ENCODE measurements at regions not wholly inside any gene's neighbourhood (a gene's known extent, or its start where the extent isn't known, plus 50 kb on each side); places are given as distances from the start of the nearest gene placed in this dataset.
A peak's percentile ranks its signal among the peaks of the same experiment; 100 is the strongest.
"Not testable (repeated sequence)": the region's sequence is repeated elsewhere in the genome, so short reads cannot be mapped to it uniquely, and the experiment has no call there.

GRCh38 chr2:138324068-138324771 lies 177.3 kb upstream of the SPOPL start:
- no peak for DNase-seq

DNA sequence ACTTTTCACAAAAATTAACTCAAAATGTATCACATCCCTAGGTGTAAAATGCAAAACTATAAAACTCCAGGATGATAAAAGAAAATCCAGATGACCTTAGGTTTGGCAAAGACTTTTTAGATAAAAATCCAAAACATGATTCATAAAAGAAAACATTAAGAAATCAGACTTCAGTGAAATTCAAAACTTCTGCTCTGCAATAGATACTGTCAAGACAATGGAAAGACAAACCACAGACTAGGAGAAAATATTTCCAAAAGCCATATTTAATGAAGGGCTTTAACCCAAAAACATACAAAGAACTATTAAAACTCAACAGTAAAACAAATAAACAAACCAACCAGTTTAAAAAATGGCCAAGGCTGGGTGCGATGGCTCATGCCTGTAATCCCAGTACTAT lies 173.6 kb upstream of the SPOPL start:
- no peak for DNase-seq

DNA sequence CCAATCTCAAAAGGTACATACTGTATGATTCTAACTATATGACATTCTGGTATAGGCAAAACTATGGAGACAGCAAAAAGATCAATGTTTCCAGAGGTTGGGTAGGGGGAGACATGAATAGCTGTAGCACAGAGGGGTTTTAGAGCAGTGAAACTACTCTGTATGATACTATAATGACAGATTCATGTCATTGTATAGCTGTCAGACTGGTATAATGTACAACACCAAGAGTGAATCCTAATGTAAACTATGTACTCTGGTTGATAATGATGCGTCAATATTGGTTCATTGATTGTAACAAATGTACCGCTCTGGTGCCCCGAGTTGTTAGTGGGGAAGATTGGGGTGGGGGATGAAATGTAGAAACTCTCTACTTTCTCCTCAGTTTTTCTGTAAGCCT lies 172.4 kb upstream of the SPOPL start:
- no peak for DNase-seq

- DNase-seq, result no peak
Observed at GRCh38 chr2:138329591-138329990, 172.0 kb upstream of the SPOPL start.

- no peak for DNase-seq
Observed at GRCh38 chr2:138333121-138333520, 168.4 kb upstream of the SPOPL start.

DNA sequence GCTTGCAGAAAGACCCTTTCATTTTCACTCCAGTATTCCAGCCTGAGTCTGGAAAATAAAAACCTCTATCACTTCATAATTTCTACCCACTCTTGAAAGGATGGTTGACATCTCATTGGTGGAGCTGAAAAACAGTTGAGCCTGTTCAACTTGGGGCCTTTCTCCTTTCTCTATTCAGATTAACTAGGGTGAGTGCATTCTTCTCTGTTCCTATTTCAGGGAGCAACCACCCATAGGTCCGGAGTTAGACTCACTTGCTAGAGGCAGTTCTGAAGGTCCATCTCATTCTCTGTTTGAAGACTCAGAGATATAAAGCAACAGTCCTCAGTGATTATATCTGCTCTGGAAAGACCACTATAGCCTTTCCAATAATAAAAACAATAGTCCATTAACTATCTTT lies 167.9 kb upstream of the SPOPL start:
- DNase-seq, result no peak

- DNase-seq, result no peak
Observed at GRCh38 chr2:138334323-138334722, 167.2 kb upstream of the SPOPL start.

- DNase-seq, result no peak
Observed at GRCh38 chr2:138335036-138335435, 166.5 kb upstream of the SPOPL start.

DNA sequence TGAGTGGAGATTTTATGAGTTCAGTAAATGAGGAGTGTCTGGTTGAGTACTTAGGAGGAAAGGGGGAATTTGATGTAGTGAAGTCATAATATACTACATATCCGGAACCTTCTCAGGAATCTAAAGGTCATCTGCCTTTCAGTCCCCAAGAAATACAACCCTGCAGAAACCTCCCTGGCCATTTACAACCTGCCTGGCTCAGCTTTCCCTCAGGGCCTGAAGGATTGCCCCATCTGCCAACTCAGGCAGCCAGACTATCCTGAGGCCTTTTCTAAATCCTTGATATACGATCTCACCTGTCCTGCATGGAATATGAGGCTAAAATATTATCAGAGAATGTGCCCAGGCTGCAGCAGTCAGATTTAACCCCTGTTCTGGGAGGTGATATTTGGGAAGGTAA lies 165.4 kb upstream of the SPOPL start:
- DNase-seq, result no peak

- no peak for DNase-seq
Observed at GRCh38 chr2:138355244-138355643, 146.3 kb upstream of the SPOPL start.

DNA sequence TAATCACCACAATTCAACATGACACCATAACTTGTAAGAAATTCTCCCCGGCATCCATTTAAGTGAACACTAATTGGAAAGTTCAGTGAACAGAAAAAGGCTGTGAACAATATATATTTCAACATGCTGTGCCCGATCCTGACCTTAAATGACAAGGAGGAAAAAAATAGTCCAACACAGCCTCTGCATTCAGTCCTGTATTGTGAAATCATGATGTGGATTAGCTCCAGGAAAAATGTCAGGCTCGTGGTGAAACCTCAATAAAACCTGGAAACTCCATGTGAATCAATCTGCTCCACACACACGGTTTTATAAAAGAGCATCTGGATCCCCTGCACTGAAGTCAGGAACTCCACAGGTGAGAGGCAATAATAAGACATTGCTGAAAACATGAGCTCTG lies 145.4 kb upstream of the SPOPL start:
- no peak for DNase-seq

- no peak for DNase-seq
Observed at GRCh38 chr2:138359532-138359931, 142.0 kb upstream of the SPOPL start.

DNA sequence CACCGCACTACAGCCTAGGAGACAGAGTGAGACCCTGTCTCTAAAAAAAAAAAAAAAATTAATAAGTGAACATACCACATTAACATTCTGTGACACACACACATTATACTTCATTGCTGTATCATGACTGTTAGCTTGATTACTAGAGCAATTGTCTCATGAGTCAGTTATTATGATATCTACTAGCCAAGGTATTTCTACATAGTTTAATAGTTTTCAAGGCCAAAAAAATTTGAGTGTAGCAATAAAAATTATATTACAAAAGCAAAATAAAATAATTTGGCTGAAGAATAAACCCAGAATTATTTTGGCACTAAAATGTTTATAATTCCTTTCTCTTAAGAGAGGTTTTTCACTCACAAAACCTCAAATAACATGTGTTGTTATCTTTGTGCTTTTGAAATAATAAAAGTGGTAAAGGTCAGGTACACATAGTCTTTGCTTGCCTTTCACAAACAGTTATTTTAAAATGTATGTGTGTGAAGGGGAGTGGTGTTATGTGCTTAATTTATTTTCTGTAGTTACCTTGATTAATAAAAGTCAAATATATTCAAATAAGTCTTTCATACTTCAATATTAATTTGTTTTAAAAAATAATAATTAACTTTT lies 136.9 kb upstream of the SPOPL start:
- DNase-seq, result no peak

DNA sequence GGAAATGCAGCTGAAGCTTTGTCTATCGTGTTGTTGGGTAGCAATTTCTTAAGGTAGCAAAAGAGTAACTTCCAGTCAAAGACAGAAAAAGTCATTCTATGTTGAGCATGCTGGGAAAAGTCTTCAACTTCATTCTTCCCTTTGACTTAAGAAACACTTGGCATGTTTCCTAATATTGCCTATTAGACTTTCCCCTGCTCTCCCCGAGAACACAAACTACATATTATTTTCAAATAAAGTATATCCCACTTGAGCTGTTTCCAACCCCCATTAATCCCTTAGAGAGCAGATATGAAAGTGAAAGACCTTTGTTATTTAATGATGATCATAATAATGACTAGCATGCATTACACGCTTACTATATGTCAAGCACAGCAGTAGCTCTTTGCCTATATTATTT lies 136.0 kb upstream of the SPOPL start:
- no peak for DNase-seq

DNA sequence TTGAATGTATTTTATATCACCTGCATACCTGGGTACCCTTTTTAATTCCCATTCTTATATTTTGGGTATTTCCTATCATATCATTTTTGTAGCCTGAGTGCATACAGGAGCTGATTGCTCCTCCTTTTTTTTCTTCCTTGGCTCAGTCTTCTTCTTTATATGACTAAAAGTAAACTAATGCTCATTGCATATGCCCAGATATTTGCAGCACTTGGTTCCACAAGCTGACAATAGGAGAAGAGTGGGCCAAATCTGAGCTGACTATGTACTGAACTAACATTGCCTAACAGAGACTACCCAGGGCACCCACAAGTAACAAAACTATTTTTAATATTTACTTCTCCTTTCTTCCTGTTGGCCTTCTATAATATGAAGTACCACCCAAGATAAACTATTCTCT lies 131.7 kb upstream of the SPOPL start:
- no peak for DNase-seq

GRCh38 chr2:138373993-138374408 lies 127.6 kb upstream of the SPOPL start:
- DNase-seq, result peak; percentile 4

- no peak for DNase-seq
Observed at GRCh38 chr2:138381373-138381772, 120.2 kb upstream of the SPOPL start.

GRCh38 chr2:138382672-138383071 lies 118.9 kb upstream of the SPOPL start:
- DNase-seq, result no peak

GRCh38 chr2:138386191-138386590 lies 115.4 kb upstream of the SPOPL start:
- DNase-seq, result not testable (repeated sequence)

DNA sequence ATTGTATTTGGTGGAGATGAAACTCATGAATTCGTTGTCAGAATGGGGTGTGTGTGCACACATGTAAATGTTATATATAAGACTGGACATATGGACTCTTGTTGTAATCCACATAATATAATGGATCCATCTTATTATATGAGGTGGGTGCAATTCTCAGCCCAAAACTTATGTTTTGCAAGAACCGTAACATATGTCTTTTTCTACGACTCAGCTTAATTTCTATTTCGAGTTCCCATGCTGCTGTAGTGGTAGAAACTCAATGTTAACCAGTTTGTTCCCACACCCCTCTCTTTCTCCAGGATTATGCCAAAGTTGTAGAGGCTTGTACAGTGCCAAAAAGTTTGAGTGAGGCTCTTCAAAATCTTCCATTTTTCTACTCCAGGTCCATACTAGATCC lies 112.5 kb upstream of the SPOPL start:
- no peak for DNase-seq

- DNase-seq, result no peak
Observed at GRCh38 chr2:138390316-138390945, 111.1 kb upstream of the SPOPL start.

GRCh38 chr2:138391946-138392345 lies 109.6 kb upstream of the SPOPL start:
- no peak for DNase-seq

- no peak for DNase-seq
Observed at GRCh38 chr2:138395565-138396306, 105.8 kb upstream of the SPOPL start.

DNA sequence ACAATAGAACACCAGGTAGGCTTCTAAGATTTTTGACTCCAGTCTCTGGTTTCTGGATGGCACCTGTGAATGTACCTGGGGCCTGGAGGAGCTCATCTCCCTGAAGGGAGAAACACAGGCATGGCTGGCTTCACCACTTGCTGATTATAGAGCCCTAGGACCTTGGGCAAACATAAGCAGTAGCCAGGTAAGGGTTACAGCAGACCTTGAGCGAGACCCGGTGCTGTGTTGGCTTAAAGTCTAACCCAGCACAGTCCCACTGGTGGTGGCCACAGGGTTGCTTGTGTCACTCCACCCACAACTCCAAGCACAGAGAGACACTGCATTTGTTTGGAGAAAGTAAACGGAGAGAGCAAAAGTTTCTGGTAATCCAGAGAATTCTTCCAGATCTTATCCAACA lies 104.7 kb upstream of the SPOPL start:
- no peak for DNase-seq

All from DMS153 (cell line).